ENCODE measurements at regions not wholly inside any gene's neighbourhood (a gene's known extent, or its start where the extent isn't known, plus 50 kb on each side); places are given as distances from the start of the nearest gene placed in this dataset.

DNA sequence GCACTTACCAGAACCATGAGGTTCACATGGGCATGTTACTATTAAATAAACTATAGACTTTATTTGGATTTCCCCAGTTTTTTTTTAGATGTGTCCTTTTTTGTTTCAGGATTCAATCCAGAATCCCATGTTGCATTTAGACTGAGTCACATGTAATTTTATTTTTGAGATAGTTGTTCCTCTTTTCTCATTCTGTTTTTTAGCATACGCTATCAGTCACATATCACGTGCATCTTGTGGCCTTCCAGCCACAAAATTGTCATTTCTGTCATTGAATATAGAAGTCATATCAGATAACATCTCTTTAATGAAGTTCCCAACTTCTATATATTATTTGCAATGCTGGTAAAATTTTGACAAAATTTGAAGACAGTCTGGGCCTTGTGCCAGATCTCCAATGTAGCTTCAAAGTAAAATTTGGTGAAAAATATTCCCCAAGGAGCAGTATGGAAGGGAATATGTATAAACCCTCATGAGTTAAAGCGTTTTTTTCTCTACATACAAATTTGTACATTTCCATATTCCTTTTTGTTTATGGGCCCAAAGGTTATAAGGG, 132.3 kb upstream of the MKI67 start:
- TF ChIP-seq, protein P1, sequence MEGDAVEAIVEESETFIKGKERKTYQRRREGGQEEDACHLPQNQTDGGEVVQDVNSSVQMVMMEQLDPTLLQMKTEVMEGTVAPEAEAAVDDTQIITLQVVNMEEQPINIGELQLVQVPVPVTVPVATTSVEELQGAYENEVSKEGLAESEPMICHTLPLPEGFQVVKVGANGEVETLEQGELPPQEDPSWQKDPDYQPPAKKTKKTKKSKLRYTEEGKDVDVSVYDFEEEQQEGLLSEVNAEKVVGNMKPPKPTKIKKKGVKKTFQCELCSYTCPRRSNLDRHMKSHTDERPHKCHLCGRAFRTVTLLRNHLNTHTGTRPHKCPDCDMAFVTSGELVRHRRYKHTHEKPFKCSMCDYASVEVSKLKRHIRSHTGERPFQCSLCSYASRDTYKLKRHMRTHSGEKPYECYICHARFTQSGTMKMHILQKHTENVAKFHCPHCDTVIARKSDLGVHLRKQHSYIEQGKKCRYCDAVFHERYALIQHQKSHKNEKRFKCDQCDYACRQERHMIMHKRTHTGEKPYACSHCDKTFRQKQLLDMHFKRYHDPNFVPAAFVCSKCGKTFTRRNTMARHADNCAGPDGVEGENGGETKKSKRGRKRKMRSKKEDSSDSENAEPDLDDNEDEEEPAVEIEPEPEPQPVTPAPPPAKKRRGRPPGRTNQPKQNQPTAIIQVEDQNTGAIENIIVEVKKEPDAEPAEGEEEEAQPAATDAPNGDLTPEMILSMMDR (IDR thresholded peaks at IDR 0.05), result no peak
- no peak for TF ChIP-seq POLR2AphosphoS5 (IDR thresholded peaks at IDR 0.05; ENCODE audit: insufficient read depth in 1 of 2, low read depth in 1 of 2)
